ENCODE measurements at regions not wholly inside any gene's neighbourhood (a gene's known extent, or its start where the extent isn't known, plus 50 kb on each side); places are given as distances from the start of the nearest gene placed in this dataset.

GRCh38 chr12:131375261-131375971 is 335.5 kb upstream of the SFSWAP start:
- Histone ChIP-seq H2AK5ac (ENCODE audit: low read depth, low read length) (no peak overlapping the region), H3K23ac (ENCODE audit: low read depth, low read length) (no peak overlapping the region), H4K8ac (ENCODE audit: low read depth in 2 of 2, low read length in 2 of 2) (no peak overlapping the region), H3K4me1 (ENCODE audit: control insufficient read depth, insufficient read depth, low read length) (no peaks in the 10 kb centered on the region), H2BK120ac (ENCODE audit: low read depth, low read length) (no peak overlapping the region), H2AK9ac (replicated peaks; ENCODE audit: low read depth, low read length, poor library complexity) (no peak overlapping the region), H3K36me3 (ENCODE audit: control insufficient read depth, insufficient read depth, low read length) (no peaks in the 10 kb centered on the region), H4K91ac (ENCODE audit: insufficient read depth, low read depth, low read length) (no peak overlapping the region), H3K9ac (ENCODE audit: low read depth, low read length) (no peak overlapping the region), H3K27ac (ENCODE audit: insufficient read depth, low read length) (no peak overlapping the region), H2AFZ (replicated peaks; ENCODE audit: low read length, poor library complexity) (no peak overlapping the region), H4K20me1 (ENCODE audit: insufficient read depth, low read length) (no peaks in the 10 kb centered on the region), H3K4me2 (ENCODE audit: low read depth, low read length) (no peak overlapping the region), H3K4me3 (ENCODE audit: insufficient read depth, low read depth, low read length) (no peak overlapping the region), H2BK15ac (ENCODE audit: low read depth, low read length) (no peak overlapping the region), H3K18ac (ENCODE audit: low read depth, low read length) (no peak overlapping the region), H4K5ac (ENCODE audit: low read depth, low read length) (no peak overlapping the region), H2BK5ac (ENCODE audit: low read depth, low read length, poor library complexity, severe bottlenecking) (no peak overlapping the region), H3K9me3 (ENCODE audit: control insufficient read depth, insufficient read depth, low read length) (peaks cover 51% of the 10 kb centered on the region), H2BK20ac (ENCODE audit: low read depth, low read length) (no peak overlapping the region), H3K27me3 (ENCODE audit: control insufficient read depth, insufficient read depth, low read length) (no peaks in the 10 kb centered on the region), H3K14ac (replicated peaks; ENCODE audit: low read depth, low read length) (no peak overlapping the region), H3K9me1 (ENCODE audit: insufficient read depth, low read length) (no peaks in the 10 kb centered on the region), H3K56ac (ENCODE audit: extremely low read depth, insufficient read depth, low read length) (no peak overlapping the region), H3K79me1 (ENCODE audit: low read depth in 1 of 2, low read length in 2 of 2) (no peaks in the 10 kb centered on the region), H3K4ac (ENCODE audit: low read depth, low read length) (no peak overlapping the region)
- in situ Hi-C loops (cut with MboI; ENCODE audit: low sequenced_read_pairs) (no loop called here), intact Hi-C loops (cut with micrococcal nuclease) (no loop called here), dilution Hi-C loops (cut with HindIII; ENCODE audit: low sequenced_read_pairs, unreplicated experiment) (no loop called here)
- ChIA-PET CTCF (no interaction called here), POLR2A (ENCODE audit: unreplicated experiment) (no interaction called here)
- ATAC-seq (ENCODE audit: low read depth) (no peak), DNase-seq (no peak)
- TF ChIP-seq, protein P1, sequence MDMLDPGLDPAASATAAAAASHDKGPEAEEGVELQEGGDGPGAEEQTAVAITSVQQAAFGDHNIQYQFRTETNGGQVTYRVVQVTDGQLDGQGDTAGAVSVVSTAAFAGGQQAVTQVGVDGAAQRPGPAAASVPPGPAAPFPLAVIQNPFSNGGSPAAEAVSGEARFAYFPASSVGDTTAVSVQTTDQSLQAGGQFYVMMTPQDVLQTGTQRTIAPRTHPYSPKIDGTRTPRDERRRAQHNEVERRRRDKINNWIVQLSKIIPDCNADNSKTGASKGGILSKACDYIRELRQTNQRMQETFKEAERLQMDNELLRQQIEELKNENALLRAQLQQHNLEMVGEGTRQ (IDR thresholded peaks at IDR 0.05; ENCODE audit: low read depth, low read length): no peak
- no peak for TF ChIP-seq SMC3 (IDR thresholded peaks at IDR 0.05; ENCODE audit: low read depth, low read length)
- TF ChIP-seq POLR2A (IDR thresholded peaks at IDR 0.05; ENCODE audit: low read depth, low read length): no peak
- no peak for TF ChIP-seq RCOR1 (IDR thresholded peaks at IDR 0.05; ENCODE audit: insufficient replicate concordance, low read length)
- TF ChIP-seq CHD1 (IDR thresholded peaks at IDR 0.05; ENCODE audit: low read depth, low read length): no peak
- no peak for TF ChIP-seq CTCF (conservative IDR thresholded peaks at IDR 0.05; ENCODE audit: low read depth, low read length)
- TF ChIP-seq, protein P2, sequence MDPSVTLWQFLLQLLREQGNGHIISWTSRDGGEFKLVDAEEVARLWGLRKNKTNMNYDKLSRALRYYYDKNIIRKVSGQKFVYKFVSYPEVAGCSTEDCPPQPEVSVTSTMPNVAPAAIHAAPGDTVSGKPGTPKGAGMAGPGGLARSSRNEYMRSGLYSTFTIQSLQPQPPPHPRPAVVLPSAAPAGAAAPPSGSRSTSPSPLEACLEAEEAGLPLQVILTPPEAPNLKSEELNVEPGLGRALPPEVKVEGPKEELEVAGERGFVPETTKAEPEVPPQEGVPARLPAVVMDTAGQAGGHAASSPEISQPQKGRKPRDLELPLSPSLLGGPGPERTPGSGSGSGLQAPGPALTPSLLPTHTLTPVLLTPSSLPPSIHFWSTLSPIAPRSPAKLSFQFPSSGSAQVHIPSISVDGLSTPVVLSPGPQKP (IDR thresholded peaks at IDR 0.05; ENCODE audit: borderline replicate concordance, low read depth, low read length): no peak
- no peak for TF ChIP-seq MXI1 (IDR thresholded peaks at IDR 0.05; ENCODE audit: borderline replicate concordance, low read depth, low read length)
- no peak for TF ChIP-seq CEBPB (IDR thresholded peaks at IDR 0.05; ENCODE audit: low read depth, low read length)
- TF ChIP-seq BHLHE40 (IDR thresholded peaks at IDR 0.05; ENCODE audit: low read depth, low read length): no peak
- WGBS, 2 experiments (ENCODE audit: extremely low coverage in 2 of 2, insufficient read length in 1 of 2): 27% methylated on average over 2 of the region's 17 CpGs; no CpG with 5 or more reads in 1 of the 2 experiments
- BruUV-seq (replicated peaks): no TSS peak

Data from IMR-90 (cell line).